Inflammatory macrophage (primary cell): ENCODE measurements at regions not wholly inside any gene's neighbourhood (a gene's known extent, or its start where the extent isn't known, plus 50 kb on each side); places are given as distances from the start of the nearest gene placed in this dataset.

Source experiments
- DNase-seq, 2 donors: peaks; one replicate each; pipeline ENCODE4 v3.0.0-alpha.2; 2020 to 2022

DNA sequence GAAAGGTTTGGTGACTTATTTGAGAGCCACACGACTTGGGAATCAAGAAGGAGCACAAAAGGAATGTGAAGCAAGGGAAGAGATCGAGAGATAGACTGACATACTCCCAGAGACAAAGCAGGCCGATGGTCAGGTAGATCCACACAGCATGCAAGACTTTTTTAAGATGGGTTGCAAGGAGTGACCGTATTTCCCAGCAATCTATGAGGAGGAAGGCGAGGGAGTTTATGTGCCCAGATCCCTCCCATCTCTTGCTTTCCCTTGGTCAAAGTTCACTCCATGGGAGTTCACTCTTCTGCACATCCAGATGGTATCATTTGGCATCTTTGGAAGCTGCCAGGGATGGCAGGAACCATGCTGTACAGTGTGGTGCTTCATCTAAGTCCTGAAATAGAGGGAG is 148.9 kb downstream of the RMI1 start:
- DNase-seq = no peak

DNA sequence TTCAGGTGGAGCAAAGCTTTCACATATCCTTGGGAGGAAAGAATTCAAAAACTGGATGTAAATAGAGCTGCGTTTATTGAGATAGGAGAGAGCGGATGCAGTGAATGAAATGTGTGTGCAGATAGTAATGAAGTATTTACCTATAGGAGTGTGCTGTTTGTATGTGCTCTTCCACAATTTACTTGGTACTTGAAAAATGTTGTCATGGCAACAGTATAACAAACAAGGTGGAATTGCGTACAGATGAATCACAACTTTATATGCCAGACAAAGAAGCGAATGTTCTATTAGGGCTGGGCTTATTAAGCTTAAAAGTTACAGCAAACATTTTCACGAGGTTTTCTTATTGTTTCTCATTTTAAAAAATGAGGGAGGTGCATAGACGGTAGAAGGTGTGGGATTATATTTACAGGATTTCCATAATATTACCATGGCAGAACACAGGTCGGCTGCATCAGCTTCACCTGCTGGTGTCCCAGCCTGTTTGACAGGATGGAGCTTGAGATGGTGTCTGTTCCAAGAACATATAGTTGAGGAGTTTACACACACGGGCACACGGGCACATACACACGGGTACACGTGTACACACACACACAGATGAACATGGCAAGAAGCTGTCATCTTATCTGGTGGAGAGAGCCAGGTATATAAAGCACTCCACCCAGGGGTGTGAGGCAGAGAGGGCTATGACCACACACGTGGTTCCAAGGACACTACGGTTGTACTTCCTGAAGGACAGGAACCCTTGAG is 155.7 kb downstream of the RMI1 start:
- no peak for DNase-seq

DNA sequence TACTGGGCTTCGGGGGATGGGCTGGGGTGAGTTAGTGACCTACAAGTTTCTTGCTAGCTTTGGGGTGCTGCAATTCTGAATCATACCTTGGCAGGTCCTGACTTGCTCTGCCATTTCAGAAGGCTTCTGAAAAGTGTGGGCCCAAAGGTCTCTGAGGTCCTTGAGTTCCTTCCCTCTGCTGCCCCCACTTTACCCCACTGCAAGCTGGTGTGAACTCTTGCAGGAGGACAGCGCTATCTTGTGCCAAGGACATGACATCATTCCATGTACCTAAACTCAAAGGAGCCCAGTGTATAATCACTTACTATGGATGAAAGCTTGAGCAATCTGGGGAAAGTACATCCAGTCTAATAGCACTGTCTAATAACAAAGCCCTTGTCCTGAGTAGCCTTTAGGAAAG is 157.4 kb downstream of the RMI1 start:
- DNase-seq = no peak

DNA sequence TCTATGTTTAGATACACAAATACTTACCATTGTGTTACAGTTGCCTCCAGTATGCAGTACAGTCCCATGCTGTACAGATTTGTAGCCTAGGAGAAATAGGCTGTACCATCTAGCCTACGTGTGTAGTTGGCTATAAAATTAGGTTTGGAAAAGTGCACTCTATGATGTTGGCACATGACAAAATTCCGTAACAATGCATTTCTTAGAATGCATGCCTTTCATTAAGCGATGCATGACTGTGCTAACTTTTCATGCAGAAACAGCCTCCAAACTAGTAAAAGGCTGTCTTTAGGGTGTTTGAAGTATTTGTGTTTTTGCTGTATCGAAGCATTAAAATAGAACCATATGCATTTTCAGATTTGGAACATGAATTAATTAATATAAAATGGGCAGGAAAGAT is 157.9 kb downstream of the RMI1 start:
- DNase-seq = no peak

DNA sequence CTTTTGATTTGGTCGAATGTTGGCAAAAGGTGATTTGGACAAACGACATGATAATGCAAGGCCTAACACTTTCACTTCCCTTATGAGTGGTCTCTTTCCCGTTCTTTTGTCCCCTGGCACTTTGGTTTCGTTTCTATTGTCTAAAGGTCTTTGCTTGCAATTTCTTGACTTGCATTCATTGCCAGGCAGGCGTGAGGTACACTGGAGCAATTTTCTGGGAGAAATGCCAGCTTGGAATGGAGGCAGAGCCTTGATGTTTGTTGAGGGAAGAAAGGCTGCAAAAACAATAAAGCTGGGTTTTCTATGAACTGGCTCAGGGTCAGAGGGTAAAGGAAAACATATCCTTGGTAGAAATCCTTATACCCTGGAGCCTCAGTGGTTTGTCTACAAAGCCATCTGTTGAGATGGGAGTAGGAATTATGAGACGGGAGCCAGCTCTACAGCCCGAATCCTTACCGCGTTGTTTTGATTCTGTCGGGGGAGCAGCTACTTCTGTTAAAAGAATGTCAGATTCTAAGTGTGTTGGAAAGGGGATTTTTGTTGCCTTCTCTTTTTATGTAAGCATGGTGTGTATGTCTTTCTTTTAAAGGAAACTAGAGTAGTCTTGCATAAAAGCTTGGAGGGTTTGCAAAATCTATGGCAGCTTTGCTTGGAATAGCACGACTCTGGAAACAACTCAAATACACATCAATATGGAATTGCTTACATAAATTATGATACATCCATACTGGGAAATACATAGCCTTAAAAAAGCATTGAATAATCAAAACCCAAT is 158.9 kb downstream of the RMI1 start:
- DNase-seq = peak in 1 of 2 donors; percentile 8

DNA sequence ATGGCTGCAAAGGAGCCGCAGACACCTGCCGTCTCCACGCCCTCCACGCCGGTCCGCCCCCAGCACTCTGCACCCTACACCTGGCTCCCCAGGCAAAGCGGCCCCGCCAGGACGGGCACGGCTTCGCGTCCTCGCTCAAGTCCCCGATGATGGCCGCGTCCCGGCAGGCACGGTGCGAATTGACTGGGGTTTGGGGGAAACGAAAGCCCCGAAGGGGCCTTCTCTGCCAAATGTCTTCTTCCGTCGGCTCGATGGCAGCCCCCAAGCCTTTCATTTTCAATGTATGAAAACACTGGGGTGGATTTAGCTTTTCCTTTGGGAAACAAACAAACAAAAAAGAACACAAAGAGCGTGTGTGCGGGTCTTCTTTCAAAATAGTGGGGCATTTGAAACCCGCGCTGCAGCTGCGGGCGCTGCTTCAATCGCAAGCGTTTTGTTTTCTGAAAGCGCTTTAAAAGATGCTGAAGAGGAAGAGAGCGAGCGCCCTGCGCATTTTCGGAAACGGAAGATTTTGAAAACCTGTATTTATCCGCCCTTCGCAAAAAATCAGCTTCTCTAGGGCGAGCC is 160.0 kb downstream of the RMI1 start:
- DNase-seq = peak; percentile 22

DNA sequence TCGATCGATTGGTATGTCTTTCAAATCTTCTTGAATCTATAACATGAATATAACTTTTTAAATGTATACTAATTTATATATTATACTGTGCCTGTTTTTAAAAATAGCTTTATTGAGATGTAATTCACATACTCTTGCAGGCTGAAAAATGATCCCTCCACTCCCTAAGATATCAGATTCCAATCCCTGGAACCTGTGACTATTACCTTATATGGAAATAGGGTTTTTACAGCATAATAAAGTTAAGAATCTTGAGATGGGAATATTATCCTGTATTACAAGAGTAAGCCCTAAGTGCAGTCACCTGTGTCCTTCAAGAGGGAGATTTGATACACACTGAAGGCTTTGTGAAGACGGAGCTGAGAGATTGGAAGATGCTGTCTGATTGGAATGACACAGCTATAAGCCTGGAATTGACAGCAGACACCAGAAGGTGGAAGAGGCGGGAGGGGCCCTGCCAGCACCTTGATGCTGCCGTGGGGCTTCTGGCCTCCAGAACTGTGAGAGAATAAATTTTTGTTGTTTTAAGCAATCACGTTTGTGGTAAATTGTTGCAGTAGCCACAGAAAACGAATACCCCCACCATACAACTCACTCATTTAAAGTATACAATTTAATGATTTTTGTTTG is 161.3 kb downstream of the RMI1 start:
- no peak for DNase-seq

DNA sequence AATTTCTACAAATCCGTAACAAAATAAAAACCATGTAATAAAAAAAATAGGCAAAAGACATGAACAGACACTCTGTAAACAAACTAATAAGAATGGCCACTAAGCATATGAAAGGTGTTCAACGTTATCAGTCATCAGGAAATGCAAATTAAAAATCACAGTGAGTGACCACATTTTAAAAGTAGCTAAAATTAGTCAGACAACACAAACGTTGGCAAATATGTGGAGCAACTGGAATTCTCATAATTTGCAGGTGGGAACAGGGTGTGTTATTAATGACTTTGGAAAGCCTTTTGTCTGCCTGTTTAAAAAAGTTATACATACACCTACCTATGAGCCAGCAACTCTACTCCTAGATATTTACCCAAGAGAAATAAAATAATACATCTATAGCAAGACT is 164.4 kb downstream of the RMI1 start:
- no peak for DNase-seq

DNA sequence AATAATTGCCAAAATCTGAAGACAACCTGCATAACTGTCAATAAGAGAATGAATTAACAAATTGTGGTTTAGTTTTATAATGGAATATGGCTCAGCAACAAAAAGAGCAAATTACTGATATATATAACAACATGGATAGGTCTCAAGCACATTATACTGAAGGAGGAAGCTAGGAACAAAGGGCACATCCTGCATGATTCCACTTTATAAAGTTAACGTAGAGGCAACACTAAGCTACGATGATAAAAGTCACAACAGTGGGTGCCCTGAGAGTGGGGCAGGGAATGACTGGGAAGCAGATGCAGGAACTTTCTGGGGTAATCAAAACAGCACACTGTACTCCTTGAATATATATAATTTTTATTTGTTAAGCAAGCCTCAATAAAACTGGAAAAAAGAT is 165.2 kb downstream of the RMI1 start:
- DNase-seq = no peak

DNA sequence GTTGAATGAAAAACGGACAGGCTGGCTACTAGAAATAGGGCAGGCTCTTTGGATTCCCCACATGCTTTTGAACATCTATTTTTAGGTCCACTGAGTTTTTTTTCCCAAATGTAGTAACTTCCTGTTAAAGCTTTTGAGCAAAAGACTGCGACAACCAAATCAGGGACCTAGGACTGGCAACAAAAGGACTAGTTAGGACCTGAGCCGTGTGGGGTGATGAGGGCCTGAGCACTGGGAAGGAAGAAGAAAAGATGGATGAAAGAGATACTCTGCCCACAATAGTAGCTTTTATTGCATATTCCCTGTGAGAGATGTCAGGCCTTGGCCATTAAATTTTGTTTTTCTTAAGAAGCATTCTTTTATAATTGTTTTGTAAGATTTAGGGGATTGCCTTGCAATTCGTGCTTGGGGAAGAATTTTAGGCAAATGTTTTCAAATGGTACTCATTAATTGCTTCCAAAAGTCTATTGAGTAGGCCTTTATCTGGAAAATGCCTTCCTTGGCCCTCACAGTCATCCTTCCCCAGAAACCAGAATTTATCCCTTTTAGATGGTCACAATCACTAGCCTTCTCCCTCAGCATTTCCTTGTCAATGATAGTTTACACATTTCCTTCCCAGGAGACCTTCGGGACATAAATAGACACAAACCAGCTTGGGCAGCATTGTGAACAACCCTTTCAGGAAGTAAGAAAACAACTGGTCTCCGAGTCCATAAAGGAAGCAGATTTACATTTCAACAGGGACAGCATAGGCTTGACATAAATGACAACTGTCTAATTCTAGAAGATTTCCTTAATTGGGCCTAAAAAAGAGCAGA is 166.5 kb downstream of the RMI1 start:
- DNase-seq = peak in 1 of 2 donors; percentile 26

DNA sequence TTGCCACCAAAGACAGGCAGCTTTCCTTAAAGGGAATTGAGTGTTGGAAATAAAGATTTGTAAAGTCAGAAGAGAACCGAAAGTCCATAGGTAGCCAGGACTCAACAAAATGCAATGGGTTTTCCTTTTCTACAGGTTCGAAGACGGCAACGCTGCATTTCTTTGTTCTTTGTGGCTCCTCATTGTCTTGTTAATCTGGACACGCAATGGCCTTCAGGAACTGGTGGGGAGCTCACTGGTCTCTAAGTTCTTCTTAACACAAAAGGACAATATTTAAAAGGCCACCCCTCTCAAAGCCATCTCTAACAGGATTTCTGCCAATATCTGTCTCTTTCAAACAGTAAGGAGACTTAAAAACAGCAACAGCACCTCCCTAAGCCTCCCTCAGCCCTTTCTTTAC is 170.6 kb downstream of the RMI1 start:
- DNase-seq = no peak

DNA sequence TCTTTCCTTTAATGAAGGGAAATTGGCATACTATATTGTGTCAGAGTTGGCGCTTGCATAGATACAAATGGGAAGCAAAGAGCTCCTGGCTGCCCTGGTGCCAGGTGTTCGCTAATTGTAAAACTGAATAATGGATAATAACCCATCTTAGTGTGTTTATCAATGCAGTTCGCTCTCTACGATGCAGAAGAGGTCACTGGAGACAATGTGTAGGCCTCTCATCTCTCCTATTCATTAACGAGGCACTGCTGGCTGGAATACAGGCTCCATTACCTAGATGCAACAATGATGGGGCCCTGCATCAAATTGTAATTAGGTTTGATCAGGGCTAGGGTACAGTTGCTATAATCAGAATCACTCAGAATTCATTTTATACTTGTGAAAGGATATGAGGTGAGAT is 171.0 kb downstream of the RMI1 start:
- DNase-seq = no peak

DNA sequence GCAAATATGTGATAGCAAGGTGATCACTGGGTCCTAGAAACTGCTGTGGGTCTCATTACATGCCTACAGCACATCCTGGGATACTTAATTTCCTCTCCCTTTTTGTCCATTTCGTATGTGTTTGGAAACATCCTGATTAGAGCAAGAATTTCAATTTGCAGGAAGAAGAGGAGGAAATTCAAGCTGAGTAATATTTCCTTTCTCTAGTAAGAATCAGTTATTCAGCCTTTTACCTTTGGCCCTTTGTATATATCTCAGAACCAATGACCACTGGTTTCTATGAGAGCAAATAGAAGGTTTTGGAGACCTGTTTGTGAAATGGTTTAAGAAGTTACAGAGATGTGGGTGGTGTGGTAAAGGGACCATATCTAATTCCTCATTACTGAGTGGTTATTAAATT is 171.6 kb downstream of the RMI1 start:
- DNase-seq = no peak

DNA sequence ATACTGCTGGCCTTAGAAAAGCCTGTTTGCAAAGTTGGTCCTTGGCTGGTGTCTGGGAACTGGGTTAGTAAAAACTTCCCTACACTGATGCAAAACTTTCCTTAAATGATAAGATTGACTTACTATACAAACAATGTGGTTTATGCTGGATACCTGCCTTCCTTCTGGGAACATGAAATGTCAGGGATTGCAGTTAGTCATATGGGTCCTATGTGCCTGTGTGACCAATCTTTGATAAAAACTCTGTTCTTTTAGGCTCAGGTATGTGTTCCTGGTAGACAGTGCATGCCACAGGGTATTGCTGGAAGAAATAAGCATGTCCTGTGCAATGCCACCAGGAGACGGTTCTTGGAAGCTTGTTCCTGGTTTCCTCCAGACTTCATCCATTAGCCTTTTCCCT is 173.3 kb downstream of the RMI1 start:
- no peak for DNase-seq

DNA sequence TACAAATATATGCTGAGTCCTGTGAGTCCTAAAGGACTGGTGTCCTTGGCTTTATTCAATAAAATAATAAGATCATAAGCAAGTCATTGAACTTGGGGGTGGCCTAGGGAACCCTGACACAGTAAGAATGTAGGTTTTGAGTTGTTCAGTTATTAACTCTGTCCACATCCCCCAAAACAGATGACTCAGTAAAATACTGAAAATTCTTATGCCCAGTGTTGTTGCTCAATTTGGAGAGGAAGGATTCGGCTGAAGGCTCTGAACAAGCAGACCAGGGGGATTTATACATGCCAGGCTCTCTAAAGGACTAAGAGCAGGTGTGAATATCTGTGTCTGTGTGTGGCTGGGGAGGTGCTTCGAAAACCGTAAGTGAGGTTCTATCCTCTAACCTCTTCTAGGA is 173.7 kb downstream of the RMI1 start:
- no peak for DNase-seq

DNA sequence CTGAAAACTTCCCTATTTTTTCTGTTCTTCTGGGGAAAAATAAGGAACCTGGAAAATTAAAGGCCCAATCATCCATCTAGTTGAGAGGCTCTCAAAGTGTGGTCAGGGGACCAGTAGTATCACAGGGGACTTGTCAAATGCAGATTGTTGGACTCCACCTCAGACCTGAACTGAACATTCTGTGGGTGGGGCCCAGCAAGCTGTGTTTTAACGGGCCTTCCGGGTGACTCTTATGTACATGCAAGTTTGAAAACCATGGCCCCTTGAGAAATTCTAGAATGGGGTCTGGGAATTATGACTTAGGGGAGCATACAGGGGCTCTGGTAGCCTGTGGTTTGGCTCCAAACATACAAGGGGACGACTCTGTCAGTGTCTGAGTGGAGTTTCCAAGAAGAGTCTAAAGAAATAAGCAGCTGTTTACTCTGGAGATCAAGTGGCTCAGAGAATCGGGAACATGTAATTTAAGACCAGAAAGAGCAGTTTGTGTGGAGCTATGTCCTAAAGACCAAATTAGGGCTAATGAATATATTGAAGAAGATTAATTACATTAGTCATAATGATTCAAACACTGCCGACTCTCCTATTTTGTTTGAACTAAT is 177.4 kb downstream of the SLC28A3 start:
- no peak for DNase-seq

DNA sequence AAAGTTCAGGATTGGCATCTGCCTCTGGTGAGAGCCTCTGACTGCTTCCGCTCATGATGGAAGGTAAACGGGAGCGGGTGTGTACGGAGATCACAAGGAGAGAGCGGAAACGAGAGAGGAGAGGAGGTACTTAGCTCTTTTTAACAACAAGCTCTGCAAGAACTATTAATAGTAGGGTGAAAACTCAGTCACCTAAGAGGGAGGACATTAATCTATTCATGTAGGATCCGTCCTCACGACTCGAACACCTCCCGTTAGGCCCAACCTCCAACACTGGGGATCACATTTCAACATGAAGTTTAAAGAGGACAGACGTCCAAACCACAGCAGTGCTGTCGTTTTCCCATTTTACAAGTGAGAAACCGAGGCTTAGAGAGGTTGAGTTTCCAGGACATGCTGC is 173.7 kb downstream of the SLC28A3 start:
- DNase-seq = no peak

DNA sequence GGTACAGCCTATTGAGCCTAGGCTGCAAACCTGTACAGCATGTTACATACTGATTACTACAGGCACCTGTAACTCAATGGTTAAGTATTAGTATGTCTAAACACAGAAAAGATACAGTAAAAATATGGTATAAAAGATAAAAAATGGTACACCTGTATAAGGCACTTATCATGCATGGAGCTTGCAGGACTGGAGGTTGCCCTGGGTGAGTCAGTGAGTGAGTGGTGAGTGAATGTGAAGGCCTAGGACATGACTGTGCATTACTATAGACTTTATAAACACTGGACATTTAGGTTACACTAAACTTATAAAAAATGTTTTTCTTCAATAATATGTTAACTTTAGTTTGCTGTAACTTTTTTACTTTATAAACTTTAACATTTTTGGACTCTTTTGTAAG is 171.3 kb downstream of the SLC28A3 start:
- DNase-seq = no peak

DNA sequence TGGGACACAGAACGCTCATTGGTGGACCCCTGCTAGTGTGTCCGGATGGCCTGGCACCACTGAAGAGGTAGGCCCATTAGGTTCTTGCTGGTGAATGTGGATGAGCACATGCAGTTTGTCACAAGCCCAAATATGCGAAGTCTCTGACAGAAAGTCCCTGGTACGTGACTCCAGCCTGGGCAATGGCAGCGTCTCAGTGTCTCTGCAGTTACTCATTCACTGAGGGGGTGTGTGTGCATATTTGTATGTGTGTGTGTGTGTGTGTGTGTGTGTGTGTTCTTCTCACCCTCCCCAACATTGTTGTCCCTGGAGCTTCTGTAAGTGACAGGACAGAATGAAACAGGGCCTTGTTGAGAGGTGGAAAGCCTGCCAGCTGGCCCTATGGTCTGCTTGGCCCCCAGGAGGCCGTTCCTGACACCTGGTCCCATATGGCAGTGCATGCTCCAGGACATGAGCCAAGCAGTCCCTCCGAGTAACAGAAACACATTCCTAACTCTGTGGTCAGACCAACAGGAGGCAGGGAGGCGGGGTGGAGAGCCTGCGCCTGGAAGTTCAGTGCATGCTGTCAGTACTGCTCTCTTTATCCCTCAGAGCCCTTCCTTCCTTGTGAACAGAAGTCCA is 169.9 kb downstream of the SLC28A3 start:
- no peak for DNase-seq

DNA sequence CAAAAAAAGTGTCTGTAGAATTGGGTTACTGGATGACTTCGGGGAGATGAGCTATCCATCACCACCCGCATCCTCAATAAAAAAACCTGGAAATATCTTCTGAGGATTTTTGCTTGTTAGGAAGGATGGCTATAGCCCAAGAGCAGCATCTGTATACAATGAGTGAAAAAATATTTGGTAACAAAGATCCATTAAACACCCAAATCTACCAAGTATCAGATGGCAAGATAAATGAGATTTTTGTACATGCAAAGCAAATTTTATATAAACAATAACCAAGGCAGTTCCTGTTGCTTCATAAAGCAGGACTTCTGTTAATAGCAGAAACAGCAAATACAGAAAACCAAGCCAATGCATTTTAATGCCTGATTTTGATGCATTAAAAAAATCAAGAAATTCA is 166.6 kb downstream of the SLC28A3 start:
- no peak for DNase-seq

DNA sequence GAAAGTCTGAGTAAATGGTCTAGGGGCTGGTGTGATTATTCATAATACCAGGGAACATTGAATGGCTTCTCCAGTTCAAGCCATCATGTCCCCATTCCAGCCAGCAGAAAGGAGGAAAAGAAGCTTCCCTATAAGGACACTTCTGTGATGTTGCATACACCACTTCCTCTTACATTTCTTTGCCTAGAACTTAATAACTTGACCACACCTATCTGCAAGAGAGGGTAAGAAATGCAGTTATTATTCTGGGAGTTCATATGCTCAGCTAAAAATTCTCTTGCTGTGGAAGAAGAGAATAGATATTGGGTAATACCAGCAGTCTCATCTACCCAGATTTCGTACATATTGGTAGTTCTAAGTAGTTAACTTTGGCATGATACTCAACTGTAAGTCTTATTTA is 166.1 kb downstream of the SLC28A3 start:
- peak; percentile 47 to 82 for DNase-seq

DNA sequence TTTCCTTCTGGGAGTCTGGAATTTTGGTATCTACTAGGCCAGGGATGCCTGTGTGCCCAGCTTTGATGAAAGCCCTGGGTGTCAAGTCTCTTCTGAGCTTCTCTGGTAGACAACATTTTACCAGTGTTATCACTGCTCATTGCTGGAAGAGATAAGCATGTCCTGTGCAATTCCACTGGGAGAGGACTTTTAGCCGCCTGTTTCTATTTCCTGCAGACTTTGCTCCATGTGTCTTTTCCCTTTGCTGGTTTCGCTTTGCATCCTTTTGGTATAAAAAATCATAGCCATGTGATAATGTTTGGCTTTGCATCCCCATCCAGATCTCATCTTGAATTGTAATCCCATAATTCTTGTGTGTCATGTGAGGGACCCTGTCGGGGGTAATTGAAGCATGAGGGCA is 163.2 kb downstream of the SLC28A3 start:
- no peak for DNase-seq
